SK-N-SH (cell line): ENCODE measurements at regions not wholly inside any gene's neighbourhood (a gene's known extent, or its start where the extent isn't known, plus 50 kb on each side); places are given as distances from the start of the nearest gene placed in this dataset.

Source experiments
- CTCF ChIA-PET: fragments of 300-600, 350-600 bp; formaldehyde crosslinking; extraction: SDS; loops from one replicate; lab custom pipeline; 2021; lab: Yijun Ruan, JAX
- POLR2A ChIA-PET: fragments of 350-600 bp; sonication (Branson Sonifier 250); formaldehyde crosslinking; extraction: SDS; loops from one replicate; lab custom pipeline; 2020; ENCODE audit warnings: antibody characterized with exemption, inconsistent platforms; lab: Yijun Ruan, JAX
- DNase-seq: peaks from one replicate; pipeline ENCODE4 v3.0.0; 2012
- H2AFZ ChIP-seq: fragments of 200-600 bp; sonication (generic); 2 replicates; pipeline ENCODE4 v1.8.1; 2016; ENCODE audit warnings: antibody characterized with exemption, mild to moderate bottlenecking, low read depth
- H3F3A ChIP-seq: fragments of 200-600 bp; sonication (generic); replicated peaks from 2 replicates; pipeline ENCODE3; 2016; ENCODE audit warnings: antibody characterized with exemption, mild to moderate bottlenecking; ENCODE audit not compliant: insufficient read depth
- H3K27ac ChIP-seq, 2 experiments: fragments of 200-500 bp in 1 of 2; fragments of 200-600 bp in 1 of 2; sonication (Bioruptor generic) in 1 of 2; sonication (generic), shearing (Covaris generic) in 1 of 2; 2 replicates each; pipeline versions ENCODE4 v1.5.1 to v1.6.1; 2014 to 2016; ENCODE audit warnings: low read depth in 2 of 2, inconsistent platforms in 1 of 2, low read length in 1 of 2, mild to moderate bottlenecking in 1 of 2, mixed read lengths in 1 of 2
- H3K27me3 ChIP-seq: fragments of 200-600 bp; sonication (generic), shearing (Covaris generic); 2 replicates; pipeline ENCODE4 v1.6.1; 2016; ENCODE audit warnings: mixed run types; ENCODE audit not compliant: insufficient read depth
- H3K36me3 ChIP-seq, 2 experiments: fragments of 200-500 bp in 1 of 2; fragments of 200-600 bp in 1 of 2; sonication (Bioruptor generic) in 1 of 2; sonication (generic) in 1 of 2; replicated peaks in 1 of 2; 2 replicates each; pipeline versions ENCODE3 to v1.5.1; 2014 to 2016; ENCODE audit warnings: low read length in 1 of 2, mild to moderate bottlenecking in 1 of 2; ENCODE audit not compliant: insufficient read depth in 2 of 2, control insufficient read depth in 1 of 2
- H3K4me1 ChIP-seq, 2 experiments: fragments of 200-500 bp in 1 of 2; fragments of 200-600 bp in 1 of 2; sonication (Bioruptor generic) in 1 of 2; sonication (generic), shearing (Covaris generic) in 1 of 2; 2 replicates each; pipeline versions ENCODE4 v1.5.1 to v1.6.1; 2014 to 2016; ENCODE audit warnings: low read depth in 1 of 2, low read length in 1 of 2, mixed run types in 1 of 2; ENCODE audit not compliant: insufficient read depth in 2 of 2, control insufficient read depth in 1 of 2
- H3K4me2 ChIP-seq: fragments of 200-600 bp; sonication (generic), shearing (Covaris generic); 2 replicates; pipeline ENCODE4 v1.6.1; 2017; ENCODE audit warnings: mixed run types
- H3K4me3 ChIP-seq, 2 experiments: fragments of 200-500 bp in 1 of 2; fragments of 200-600 bp in 1 of 2; sonication (Bioruptor generic) in 1 of 2; sonication (generic), shearing (Covaris generic) in 1 of 2; 2 replicates each; pipeline versions ENCODE4 v1.5.1 to v1.8.1; 2014 to 2016; ENCODE audit warnings: low read depth in 2 of 2, inconsistent platforms in 1 of 2, low read length in 1 of 2, mild to moderate bottlenecking in 1 of 2, mixed read lengths in 1 of 2, moderate library complexity in 1 of 2
- H3K79me2 ChIP-seq: fragments of 200-600 bp; sonication (generic); 2 replicates; pipeline ENCODE4 v1.8.1; 2017; ENCODE audit warnings: mild to moderate bottlenecking; ENCODE audit not compliant: insufficient read depth
- H3K9ac ChIP-seq: fragments of 200-600 bp; sonication (generic); 2 replicates; pipeline ENCODE4 v1.6.1; 2017; ENCODE audit warnings: mixed run types
- H3K9me2 ChIP-seq: fragments of 200-600 bp; sonication (generic); 2 replicates; pipeline ENCODE4 v1.6.1; 2017; ENCODE audit warnings: mixed run types
- H3K9me3 ChIP-seq: fragments of 200-600 bp; sonication (generic); 2 replicates; pipeline ENCODE4 v1.6.1; 2017; ENCODE audit warnings: mixed run types, mild to moderate bottlenecking, moderate library complexity
- H4K20me1 ChIP-seq: fragments of 200-600 bp; sonication (generic); 2 replicates; pipeline ENCODE4 v1.6.1; 2017; ENCODE audit warnings: mild to moderate bottlenecking, mixed run types; ENCODE audit not compliant: insufficient read depth
- CHD2 ChIP-seq: fragments of 150-350 bp; IDR thresholded peaks from 2 replicates; pipeline ENCODE4 v1.6.1; 2018; ENCODE audit warnings: low read length; ENCODE audit not compliant: partially characterized antibody
- EZH2phosphoT487 ChIP-seq: fragments of 200-600 bp; sonication (generic); IDR thresholded peaks from 2 replicates; pipeline ENCODE4 v1.6.1; 2017; ENCODE audit warnings: low read depth, mixed run types, mild to moderate bottlenecking, antibody characterized with exemption, moderate library complexity, borderline replicate concordance
- FOXM1 ChIP-seq: IDR thresholded peaks from 2 replicates; pipeline ENCODE4 v1.4.0; 2012; ENCODE audit warnings: low read depth, mild to moderate bottlenecking
- GABPA ChIP-seq: IDR thresholded peaks from 2 replicates; pipeline ENCODE4 v1.4.0; 2012; ENCODE audit warnings: low read depth, mild to moderate bottlenecking
- GATA2 ChIP-seq: sonication (generic); formaldehyde crosslinking; IDR thresholded peaks from 2 replicates; pipeline ENCODE4 v1.5.0; 2020; ENCODE audit warnings: mild to moderate bottlenecking, missing genetic modification reagents
- RFX5 ChIP-seq: IDR thresholded peaks from 2 replicates; pipeline ENCODE4 v1.6.1; 2012; ENCODE audit warnings: mild to moderate bottlenecking, improper control_type of control experiment, low read length
- RXRA ChIP-seq: IDR thresholded peaks from 2 replicates; pipeline ENCODE4 v1.4.0; 2012; ENCODE audit warnings: low read depth, mild to moderate bottlenecking, borderline replicate concordance
- TCF12 ChIP-seq: IDR thresholded peaks from 2 replicates; pipeline ENCODE4 v1.4.0; 2012
- TEAD4 ChIP-seq: IDR thresholded peaks from 2 replicates; pipeline ENCODE4 v1.4.0; 2012; ENCODE audit warnings: mild to moderate bottlenecking, borderline replicate concordance; ENCODE audit not compliant: insufficient read depth
- USF1 ChIP-seq: IDR thresholded peaks from 2 replicates; pipeline ENCODE4 v1.4.0; 2012; ENCODE audit warnings: low read depth, borderline replicate concordance
- USF2 ChIP-seq: fragments of 150-350 bp; IDR thresholded peaks from 2 replicates; pipeline ENCODE4 v1.6.1; 2017; ENCODE audit warnings: antibody characterized with exemption, low read length, low read depth, borderline replicate concordance
- WGBS: methylation state at CpG from one replicate; pipeline ENCODE4 v1.1.6; 2017; ENCODE audit warnings: low lambda C conversion rate; 5-methylcytosine and 5-hydroxymethylcytosine counted together

DNA sequence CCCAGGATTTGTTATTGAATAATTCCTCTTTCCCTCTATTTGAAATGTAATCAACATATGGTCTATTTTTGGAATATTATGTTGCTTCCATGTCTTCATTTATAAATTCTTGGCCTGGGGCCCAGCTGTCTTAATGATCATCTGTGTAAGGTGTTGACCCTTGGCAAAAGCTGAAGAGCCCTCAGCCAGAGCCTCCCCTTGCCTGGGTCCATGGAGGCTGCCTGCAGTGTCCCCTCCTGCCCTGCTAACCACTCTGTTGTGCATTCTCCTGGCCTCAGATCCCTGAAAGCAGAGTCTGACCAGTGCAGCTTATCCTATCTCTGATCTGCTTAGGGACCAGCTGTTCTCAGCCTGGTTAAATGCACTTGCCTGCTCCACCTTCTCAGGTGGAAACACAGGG lies 226.1 kb upstream of the APCDD1 start:
- H3K9ac ChIP-seq: no peak overlapping the region
- H3K4me1 ChIP-seq: peaks cover 0 to 2% of the 10 kb centered on the region in 2 experiments; a peak in 2 of 4 replicates
- no peak overlapping the region for H2AFZ ChIP-seq

DNA sequence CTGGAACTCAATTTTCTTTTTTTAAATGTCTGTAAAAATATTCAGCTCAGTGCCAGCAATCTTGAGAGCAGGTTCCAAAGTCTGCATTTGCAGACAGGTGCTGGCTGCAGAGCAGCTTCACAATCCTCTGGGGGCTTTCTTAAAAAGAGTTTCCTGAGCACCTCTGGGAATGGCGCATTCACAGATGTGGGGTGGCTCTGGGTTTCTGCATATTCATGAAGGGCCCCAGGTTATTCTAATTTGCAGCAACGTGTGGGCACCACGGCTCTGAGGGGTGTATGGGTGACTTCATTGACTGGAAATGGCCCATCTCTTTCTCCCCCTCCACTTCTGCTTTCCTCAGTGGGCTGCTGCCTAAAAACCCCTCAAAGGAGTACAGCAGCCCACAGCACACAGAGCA lies 225.0 kb upstream of the APCDD1 start:
- CTCF ChIA-PET: no interaction called here
- WGBS: 40% methylated on average over 3 of the region's 3 CpGs

More for the DNA sequence above, 226.1 kb upstream of the APCDD1 start:
- POLR2A ChIA-PET: no interaction called here
- Histone ChIP-seq H3K9me3 (peaks cover 4% of the 10 kb centered on the region; the same call in 1 of the 2 replicates), H3K27ac (no peak overlapping the region), H4K20me1 (no peaks in the 10 kb centered on the region), H3K4me2 (no peak overlapping the region), H3K36me3 (no peaks in the 10 kb centered on the region), H3K27me3 (no peaks in the 10 kb centered on the region), H3F3A (peaks cover 8% of the 10 kb centered on the region), H3K9me2 (no peaks in the 10 kb centered on the region), H3K4me3 (no peak overlapping the region), H3K79me2 (no peaks in the 10 kb centered on the region)
- DNase-seq: no peak
- TF ChIP-seq TEAD4 (no peak), CHD2 (no peak), GATA2 (CRISPR knock-in tag) (peak; percentile 30; the same call in 1 of the 2 replicates), FOXM1 (no peak)
- CTCF ChIA-PET: interaction anchor here (1.5 kb wide), 1 partner anchor 21 kb away, joined by 3 read pairs; no protein-coding TSS in a partner anchor

More for the DNA sequence above, 225.0 kb upstream of the APCDD1 start:
- H2AFZ ChIP-seq: no peak overlapping the region
- POLR2A ChIA-PET: no interaction called here
- H3K27ac ChIP-seq: no peak overlapping the region
- no peak overlapping the region for H3K9ac ChIP-seq
- H3K79me2 ChIP-seq: no peaks in the 10 kb centered on the region
- no peak for TF ChIP-seq GABPA
- TF ChIP-seq USF2: no peak
- no peak for TF ChIP-seq RXRA
- TF ChIP-seq EZH2phosphoT487: no peak
- TF ChIP-seq TEAD4: no peak
- TF ChIP-seq USF1: no peak
- TF ChIP-seq RFX5: no peak
- TF ChIP-seq TCF12: no peak
- no peaks in the 10 kb centered on the region for H4K20me1 ChIP-seq
- H3K9me3 ChIP-seq: peaks cover 4% of the 10 kb centered on the region; the same call in 1 of the 2 replicates
- H3F3A ChIP-seq: peaks cover 8% of the 10 kb centered on the region
- H3K27me3 ChIP-seq: no peaks in the 10 kb centered on the region
- H3K4me2 ChIP-seq: no peak overlapping the region
- no peak for DNase-seq
- H3K9me2 ChIP-seq: no peaks in the 10 kb centered on the region
- no peak overlapping the region for H3K4me3 ChIP-seq
- peaks cover 0 to 2% of the 10 kb centered on the region in 2 experiments; a peak in 2 of 4 replicates for H3K4me1 ChIP-seq
- H3K36me3 ChIP-seq: no peaks in the 10 kb centered on the region
